ENCODE measurements at regions not wholly inside any gene's neighbourhood (a gene's known extent, or its start where the extent isn't known, plus 50 kb on each side); places are given as distances from the start of the nearest gene placed in this dataset.

DNA sequence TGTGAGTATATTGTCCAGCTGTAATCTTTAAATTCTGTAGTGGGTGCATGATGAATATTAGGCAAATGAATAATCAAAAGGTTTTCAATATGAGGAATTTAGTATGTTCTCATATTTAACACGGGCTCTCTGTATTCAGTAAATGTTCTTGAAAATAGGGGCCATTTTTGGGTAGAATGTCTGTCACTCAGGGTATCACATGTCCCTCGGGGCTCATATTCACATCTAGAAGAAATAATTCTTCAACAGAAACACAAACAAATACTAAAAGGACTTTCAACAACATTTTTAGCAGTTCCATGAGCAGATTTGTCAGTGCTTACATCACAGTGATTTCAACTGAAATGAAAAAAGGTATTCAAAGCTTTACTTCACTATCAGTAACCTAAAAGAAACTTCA, 1388.4 kb upstream of the MIR17HG start:
- TF ChIP-seq, protein P1, sequence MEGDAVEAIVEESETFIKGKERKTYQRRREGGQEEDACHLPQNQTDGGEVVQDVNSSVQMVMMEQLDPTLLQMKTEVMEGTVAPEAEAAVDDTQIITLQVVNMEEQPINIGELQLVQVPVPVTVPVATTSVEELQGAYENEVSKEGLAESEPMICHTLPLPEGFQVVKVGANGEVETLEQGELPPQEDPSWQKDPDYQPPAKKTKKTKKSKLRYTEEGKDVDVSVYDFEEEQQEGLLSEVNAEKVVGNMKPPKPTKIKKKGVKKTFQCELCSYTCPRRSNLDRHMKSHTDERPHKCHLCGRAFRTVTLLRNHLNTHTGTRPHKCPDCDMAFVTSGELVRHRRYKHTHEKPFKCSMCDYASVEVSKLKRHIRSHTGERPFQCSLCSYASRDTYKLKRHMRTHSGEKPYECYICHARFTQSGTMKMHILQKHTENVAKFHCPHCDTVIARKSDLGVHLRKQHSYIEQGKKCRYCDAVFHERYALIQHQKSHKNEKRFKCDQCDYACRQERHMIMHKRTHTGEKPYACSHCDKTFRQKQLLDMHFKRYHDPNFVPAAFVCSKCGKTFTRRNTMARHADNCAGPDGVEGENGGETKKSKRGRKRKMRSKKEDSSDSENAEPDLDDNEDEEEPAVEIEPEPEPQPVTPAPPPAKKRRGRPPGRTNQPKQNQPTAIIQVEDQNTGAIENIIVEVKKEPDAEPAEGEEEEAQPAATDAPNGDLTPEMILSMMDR (IDR thresholded peaks at IDR 0.05): no peak
- no peak for TF ChIP-seq POLR2A (IDR thresholded peaks at IDR 0.05)

Measured in esophagus squamous epithelium (tissue), 4 donors.